Lung (tissue), 11 donors: ENCODE measurements at regions not wholly inside any gene's neighbourhood (a gene's known extent, or its start where the extent isn't known, plus 50 kb on each side); places are given as distances from the start of the nearest gene placed in this dataset.

Experiments used
- ATAC-seq: fragments of 200-7000 bp; cut with Tn5 transposase; one replicate; pipeline ENCODE4 v1.9.1; 2020; ENCODE audit warnings: moderate number of reproducible peaks; ENCODE audit not compliant: insufficient read depth, low FRiP score
- DNase-seq, 3 donors: peaks; one replicate each; pipeline ENCODE4 v3.0.0-alpha.2; 2013 to 2017
- H3K27ac ChIP-seq, 2 donors: one replicate each; pipeline ENCODE4 v1.5.1; 2013; ENCODE audit warnings: mild to moderate bottlenecking in 2 of 2, moderate library complexity in 2 of 2, control low read depth in 1 of 2, inconsistent platforms in 1 of 2, low read depth in 1 of 2, low read length in 1 of 2
- H3K27me3 ChIP-seq, 3 donors: one replicate each; pipeline ENCODE4 v1.5.1; 2013; ENCODE audit warnings: low read length in 2 of 3; ENCODE audit not compliant: control insufficient read depth in 3 of 3, insufficient read depth in 3 of 3
- H3K36me3 ChIP-seq, 4 donors: one replicate each; pipeline ENCODE4 v1.5.1; 2013; ENCODE audit warnings: low read length in 4 of 4, mild to moderate bottlenecking in 1 of 4, moderate library complexity in 1 of 4; ENCODE audit not compliant: control insufficient read depth in 4 of 4, insufficient read depth in 4 of 4
- H3K4me1 ChIP-seq, 5 donors: one replicate each; pipeline ENCODE4 v1.5.1; 2013; ENCODE audit warnings: low read length in 5 of 5, mild to moderate bottlenecking in 2 of 5, moderate library complexity in 1 of 5; ENCODE audit not compliant: control insufficient read depth in 5 of 5, insufficient read depth in 5 of 5
- H3K4me3 ChIP-seq: one replicate; pipeline ENCODE4 v1.5.1; 2013; ENCODE audit warnings: mild to moderate bottlenecking, control low read depth, moderate library complexity
- H3K9ac ChIP-seq, 2 donors: one replicate each; pipeline ENCODE4 v1.5.1; 2013; ENCODE audit warnings: low read length in 2 of 2, control low read depth in 1 of 2; ENCODE audit not compliant: insufficient read depth in 1 of 2
- H3K9me3 ChIP-seq, 4 donors: one replicate each; pipeline ENCODE4 v1.5.1; 2013; ENCODE audit warnings: low read length in 3 of 4, mild to moderate bottlenecking in 1 of 4, moderate library complexity in 1 of 4; ENCODE audit not compliant: control insufficient read depth in 4 of 4, insufficient read depth in 3 of 4
- CTCF ChIP-seq: IDR thresholded peaks from 2 replicates; pipeline ENCODE4 v1.5.1; 2012; ENCODE audit warnings: mild to moderate bottlenecking; ENCODE audit errors: control extremely low read depth, extremely low read depth
- WGBS, 2 donors: extraction: QIAGEN DNeasy Blood & Tissue Kit; methylation state at CpG; one replicate each; pipeline ENCODE4 v1.1.7; 2013; 5-methylcytosine and 5-hydroxymethylcytosine counted together
- donor health status: control.
- donor health status: control.
- donor health status: Bipolar disorder and iron deficiency.
- donor health status: healthy.
- donor health status: DM: yes; HTN: yes; CAD: no.

- Histone ChIP-seq H3K4me1 (peaks cover 0 to 7% (median 0%) of the 10 kb centered on the region in 5 donors), H3K9ac (no peak overlapping the region), H3K9me3 (no peaks in the 10 kb centered on the region), H3K4me3 (no peak overlapping the region), H3K27ac (no peak overlapping the region), H3K27me3 (peaks cover 0 to 6% (median 0%) of the 10 kb centered on the region in 3 donors), H3K36me3 (no peaks in the 10 kb centered on the region)
- 59 to 78% methylated on average over 23 of the region's 23 CpGs for WGBS, 2 donors
- TF ChIP-seq CTCF = no peak
- ATAC-seq (no peak), DNase-seq (no peak)
Measured at GRCh38 chr2:120564213-120565094, 171.2 kb upstream of the GLI2 start.

DNA sequence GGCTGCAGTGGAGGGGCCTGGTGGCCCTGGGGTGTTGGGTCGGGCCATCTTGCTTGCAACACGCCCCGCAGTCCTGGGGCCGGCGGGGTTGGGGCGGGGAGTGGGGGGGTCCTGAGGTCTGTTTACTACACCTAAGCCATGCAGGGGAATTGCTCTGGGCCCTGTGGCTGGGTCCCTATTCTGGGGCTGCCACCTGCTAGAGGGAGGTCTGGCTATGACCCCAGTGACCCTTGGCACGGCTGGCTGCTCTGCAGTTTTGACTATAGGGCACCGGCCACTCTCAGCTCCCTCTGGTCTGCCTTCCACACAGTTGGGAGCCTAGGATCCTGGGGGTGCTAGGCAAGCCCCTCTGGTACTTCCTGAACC lies 170.6 kb upstream of the GLI2 start:
- no peak for TF ChIP-seq CTCF
- H3K27me3 ChIP-seq = peaks cover 0 to 6% (median 0%) of the 10 kb centered on the region in 3 donors
- H3K4me3 ChIP-seq = no peak overlapping the region
- DNase-seq = no peak
- ATAC-seq = no peak
- H3K36me3 ChIP-seq = no peaks in the 10 kb centered on the region
- peaks cover 0 to 7% (median 0%) of the 10 kb centered on the region in 5 donors for H3K4me1 ChIP-seq
- no peaks in the 10 kb centered on the region for H3K9me3 ChIP-seq
- H3K9ac ChIP-seq = no peak overlapping the region
- 82 to 87% methylated on average over 8 of the region's 8 CpGs for WGBS, 2 donors
- no peak overlapping the region for H3K27ac ChIP-seq

- no peak for DNase-seq
- Histone ChIP-seq H3K9me3 (no peaks in the 10 kb centered on the region), H3K9ac (no peak overlapping the region), H3K36me3 (no peaks in the 10 kb centered on the region), H3K27me3 (peaks cover 0 to 6% (median 0%) of the 10 kb centered on the region in 3 donors), H3K27ac (peak overlapping the region in 1 of 2 donors; percentile 74), H3K4me3 (no peak overlapping the region), H3K4me1 (peaks cover 0 to 7% (median 0%) of the 10 kb centered on the region in 5 donors)
- TF ChIP-seq CTCF = no peak
- ATAC-seq = no peak
- 81 to 86% methylated on average over 9 of the region's 9 CpGs for WGBS, 2 donors
Measured at GRCh38 chr2:120565929-120566328, 169.7 kb upstream of the GLI2 start.
